Chondrocyte (in vitro differentiated cells): ENCODE measurements at regions not wholly inside any gene's neighbourhood (a gene's known extent, or its start where the extent isn't known, plus 50 kb on each side); places are given as distances from the start of the nearest gene placed in this dataset.
"Not testable (repeated sequence)": the region's sequence is repeated elsewhere in the genome, so short reads cannot be mapped to it uniquely, and the experiment has no call there.

Experiments
- DNase-seq: peaks from one replicate; pipeline ENCODE4 v3.0.0; 2021; ENCODE audit warnings: mixed read lengths, low spot score
- H3K27ac Mint-ChIP-seq: one replicate; pipeline ENCODE4 v1.8.0; 2021; ENCODE audit warnings: mild to moderate bottlenecking, moderate library complexity, mixed read lengths; ENCODE audit not compliant: unreplicated experiment
- H3K27me3 Mint-ChIP-seq: 2 replicates; pipeline ENCODE4 v1.8.0; 2021; ENCODE audit warnings: low read depth, mixed read lengths
- H3K36me3 Mint-ChIP-seq: 2 replicates; pipeline ENCODE4 v1.8.0; 2021; ENCODE audit warnings: low read depth, mixed read lengths
- H3K4me1 Mint-ChIP-seq: 2 replicates; pipeline ENCODE4 v1.8.0; 2021; ENCODE audit warnings: low read depth, mild to moderate bottlenecking, mixed read lengths
- H3K4me3 Mint-ChIP-seq: one replicate; pipeline ENCODE4 v1.8.0; 2021; ENCODE audit warnings: mild to moderate bottlenecking, moderate library complexity, mixed read lengths; ENCODE audit not compliant: unreplicated experiment
- H3K9me3 Mint-ChIP-seq: 2 replicates; pipeline ENCODE4 v1.8.0; 2021; ENCODE audit warnings: low read depth, mixed read lengths
- CTCF ChIP-seq: fragments of 200-600 bp; sonication (generic); IDR thresholded peaks from 2 replicates; pipeline ENCODE4 v1.5.0; 2021; ENCODE audit warnings: antibody characterized with exemption, mild to moderate bottlenecking, moderate library complexity

- no peak for DNase-seq
- TF ChIP-seq CTCF, result no peak
- no peaks in the 10 kb centered on the region for H3K36me3 Mint-ChIP-seq
- H3K27ac Mint-ChIP-seq, result no peak overlapping the region
- peaks cover 11% of the 10 kb centered on the region for H3K9me3 Mint-ChIP-seq
- no peaks in the 10 kb centered on the region for H3K4me1 Mint-ChIP-seq
- H3K4me3 Mint-ChIP-seq, result no peak overlapping the region
- H3K27me3 Mint-ChIP-seq, result no peaks in the 10 kb centered on the region
These were observed 84.2 kb upstream of the ZNF536 start for GRCh38 chr19:30287973-30288372.

- Mint-ChIP-seq H3K4me3 (no peak overlapping the region), H3K4me1 (no peaks in the 10 kb centered on the region), H3K27ac (no peak overlapping the region), H3K36me3 (no peaks in the 10 kb centered on the region), H3K9me3 (peaks cover 14% of the 10 kb centered on the region), H3K27me3 (no peaks in the 10 kb centered on the region)
- DNase-seq, result no peak
- no peak for TF ChIP-seq CTCF
These were observed 83.3 kb upstream of the ZNF536 start for GRCh38 chr19:30288911-30289310.

GRCh38 chr19:30289336-30289735, 82.8 kb upstream of the ZNF536 start:
- no peak for TF ChIP-seq CTCF
- no peak for DNase-seq
- Mint-ChIP-seq H3K4me3 (no peak overlapping the region), H3K4me1 (no peaks in the 10 kb centered on the region), H3K9me3 (peaks cover 19% of the 10 kb centered on the region), H3K36me3 (no peaks in the 10 kb centered on the region), H3K27ac (no peak overlapping the region), H3K27me3 (no peaks in the 10 kb centered on the region)

GRCh38 chr19:30290805-30291204, 81.4 kb upstream of the ZNF536 start:
- H3K27me3 Mint-ChIP-seq, H3K27ac Mint-ChIP-seq, H3K4me1 Mint-ChIP-seq, H3K4me3 Mint-ChIP-seq, DNase-seq, H3K36me3 Mint-ChIP-seq: not testable (repeated sequence)
- peaks cover 21% of the 10 kb centered on the region for H3K9me3 Mint-ChIP-seq

GRCh38 chr19:30293051-30293785, 79.0 kb upstream of the ZNF536 start:
- H3K4me3 Mint-ChIP-seq, result no peak overlapping the region
- no peaks in the 10 kb centered on the region for H3K36me3 Mint-ChIP-seq
- peaks cover 15% of the 10 kb centered on the region for H3K9me3 Mint-ChIP-seq
- no peak overlapping the region for H3K27ac Mint-ChIP-seq
- TF ChIP-seq CTCF, result no peak
- no peak for DNase-seq
- no peaks in the 10 kb centered on the region for H3K4me1 Mint-ChIP-seq
- no peaks in the 10 kb centered on the region for H3K27me3 Mint-ChIP-seq

- peaks cover 2% of the 10 kb centered on the region for H3K27me3 Mint-ChIP-seq
- TF ChIP-seq CTCF, result no peak
- H3K4me1 Mint-ChIP-seq, result no peaks in the 10 kb centered on the region
These were observed 74.2 kb upstream of the ZNF536 start for GRCh38 chr19:30297969-30298368.

More at GRCh38 chr19:30297969-30298368, 74.2 kb upstream of the ZNF536 start:
- no peak for DNase-seq
- peaks cover 13% of the 10 kb centered on the region for H3K9me3 Mint-ChIP-seq
- H3K27ac Mint-ChIP-seq, result no peak overlapping the region
- H3K4me3 Mint-ChIP-seq, result no peak overlapping the region
- no peaks in the 10 kb centered on the region for H3K36me3 Mint-ChIP-seq
